Dedifferentiated amniotic fluid mesenchymal stem cell (primary cell): ENCODE measurements at regions not wholly inside any gene's neighbourhood (a gene's known extent, or its start where the extent isn't known, plus 50 kb on each side); places are given as distances from the start of the nearest gene placed in this dataset.
A peak's percentile ranks its signal among the peaks of the same experiment; 100 is the strongest.
"Not testable (repeated sequence)": the region's sequence is repeated elsewhere in the genome, so short reads cannot be mapped to it uniquely, and the experiment has no call there.

Experiments
- DNase-seq: peaks from one replicate; pipeline ENCODE4 v3.0.0-alpha.2; 2016; ENCODE audit errors: extremely low spot score

- peak; percentile 51 for DNase-seq
Observed at GRCh38 chr1:58968360-58968952, 184.6 kb upstream of the JUN start.

- not testable (repeated sequence) for DNase-seq
Observed at GRCh38 chr1:58969176-58969575, 185.3 kb upstream of the JUN start.

GRCh38 chr1:58971629-58972140 is 187.8 kb upstream of the JUN start:
- DNase-seq = no peak

GRCh38 chr1:58975888-58976287 is 192.0 kb upstream of the JUN start:
- DNase-seq = no peak

GRCh38 chr1:58976294-58976693 is 192.4 kb upstream of the JUN start:
- DNase-seq = no peak

- DNase-seq = no peak
Observed at GRCh38 chr1:58977598-58977997, 193.8 kb upstream of the JUN start.

GRCh38 chr1:58978096-58978495 is 194.2 kb upstream of the JUN start:
- DNase-seq = no peak

- no peak for DNase-seq
Observed at GRCh38 chr1:58979086-58979485, 195.2 kb upstream of the JUN start.

GRCh38 chr1:58979677-58980076 is 195.8 kb upstream of the JUN start:
- DNase-seq = no peak

GRCh38 chr1:58981392-58981791 is 197.5 kb upstream of the JUN start:
- no peak for DNase-seq

GRCh38 chr1:58982259-58982998 is 198.6 kb upstream of the JUN start:
- DNase-seq = no peak

- DNase-seq = no peak
Observed at GRCh38 chr1:58983162-58983561, 199.3 kb upstream of the JUN start.

- no peak for DNase-seq
Observed at GRCh38 chr1:58983633-58984245, 199.9 kb upstream of the JUN start.

GRCh38 chr1:58986996-58987767 is 203.3 kb upstream of the JUN start:
- DNase-seq = no peak

GRCh38 chr1:58988752-58989151 is 204.9 kb upstream of the JUN start:
- no peak for DNase-seq

GRCh38 chr1:58989845-58990244 is 206.0 kb upstream of the JUN start:
- no peak for DNase-seq

- no peak for DNase-seq
Observed at GRCh38 chr1:58991305-58991704, 207.5 kb upstream of the JUN start.

GRCh38 chr1:58992643-58993042 is 208.8 kb upstream of the JUN start:
- DNase-seq = no peak

GRCh38 chr1:58993403-58993802 is 209.6 kb upstream of the JUN start:
- DNase-seq = no peak

GRCh38 chr1:58994664-58995063 is 210.8 kb upstream of the JUN start:
- DNase-seq = no peak

- no peak for DNase-seq
Observed at GRCh38 chr1:58996341-58997059, 212.7 kb upstream of the JUN start.

- DNase-seq = no peak
Observed at GRCh38 chr1:58997060-58997411, 213.2 kb upstream of the JUN start.
